AG04449 (cell line): ENCODE measurements at regions not wholly inside any gene's neighbourhood (a gene's known extent, or its start where the extent isn't known, plus 50 kb on each side); places are given as distances from the start of the nearest gene placed in this dataset.

ENCODE experiments used
- CTCF ChIA-PET: fragments of 350-600 bp; formaldehyde crosslinking; extraction: SDS; loops from one replicate; lab custom pipeline; 2021; ENCODE audit warnings: antibody characterized with exemption; lab: Yijun Ruan, JAX
- POLR2A ChIA-PET: fragments of 400-600, 350-600 bp; formaldehyde crosslinking; extraction: SDS; loops from one replicate; lab custom pipeline; 2020; ENCODE audit warnings: antibody characterized with exemption, inconsistent platforms; lab: Yijun Ruan, JAX
- DNase-seq: peaks from one replicate; pipeline ENCODE4 v3.0.0-alpha.2; 2010; ENCODE audit warnings: low read depth, low spot score
- H3K4me3 ChIP-seq: 2 replicates; pipeline ENCODE4 v1.5.1; 2011; ENCODE audit warnings: low read depth, mild to moderate bottlenecking, control low read depth, low read length
- CTCF ChIP-seq: IDR thresholded peaks from one replicate; pipeline ENCODE4 v1.5.1; 2011; ENCODE audit warnings: mild to moderate bottlenecking, moderate library complexity, low read length, control low read depth, inconsistent platforms; ENCODE audit not compliant: insufficient read depth; ENCODE audit errors: missing control alignments

DNA sequence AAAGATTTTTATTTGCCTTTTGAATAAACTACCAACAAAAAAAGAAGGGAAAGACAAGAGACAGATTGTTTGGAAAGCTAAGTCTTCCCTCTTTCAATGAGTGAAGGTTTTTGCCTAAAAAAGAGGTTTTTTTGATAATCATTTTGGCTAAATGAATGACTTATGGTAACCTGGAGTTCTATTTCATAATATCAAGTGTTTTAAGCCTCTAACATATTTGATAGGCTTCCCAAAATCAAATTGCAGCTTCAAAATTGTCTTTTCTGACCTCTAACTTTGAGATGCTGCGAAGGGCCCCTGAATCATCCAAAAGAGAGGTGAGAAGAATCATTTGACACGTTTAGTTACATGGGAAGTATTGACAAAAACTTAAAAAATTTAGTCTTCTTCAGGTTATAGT is 53.0 kb upstream of the NAMPT start:
- TF ChIP-seq CTCF = no peak
- no peak for DNase-seq
- H3K4me3 ChIP-seq = no peak overlapping the region
- POLR2A ChIA-PET = no interaction called here
- CTCF ChIA-PET = no interaction called here

DNA sequence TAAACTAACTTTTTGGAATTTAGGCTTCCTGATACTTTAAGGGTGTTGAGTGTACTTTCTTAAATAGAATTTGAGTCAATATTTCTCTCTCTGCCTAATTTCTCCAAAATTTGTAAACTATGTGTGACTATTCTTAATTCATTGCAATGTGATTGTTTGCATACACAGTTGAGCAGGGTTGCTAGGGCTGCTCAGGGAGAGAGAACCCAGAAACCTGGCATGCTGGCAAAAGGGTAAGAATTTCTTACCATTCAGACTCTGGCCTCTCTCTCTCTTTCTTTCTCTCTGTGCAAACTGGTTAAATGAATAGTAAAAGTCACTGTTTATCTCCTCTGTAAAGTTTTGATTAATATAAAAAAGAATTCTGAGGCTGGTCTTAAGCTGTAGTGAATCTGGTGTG is 51.0 kb upstream of the NAMPT start:
- ChIA-PET CTCF (no interaction called here), POLR2A (no interaction called here)
- no peak for TF ChIP-seq CTCF
- H3K4me3 ChIP-seq = no peak overlapping the region
- DNase-seq = no peak
